BJ (cell line): ENCODE measurements at regions not wholly inside any gene's neighbourhood (a gene's known extent, or its start where the extent isn't known, plus 50 kb on each side); places are given as distances from the start of the nearest gene placed in this dataset.

Source experiments
- CTCF ChIA-PET: fragments of 350-600 bp; formaldehyde crosslinking; extraction: SDS; loops from one replicate; lab custom pipeline; 2021; ENCODE audit warnings: antibody characterized with exemption, inconsistent platforms; lab: Yijun Ruan, JAX
- POLR2A ChIA-PET: fragments of 300-600 bp; sonication (Branson Sonifier 250); formaldehyde crosslinking; extraction: SDS; loops from one replicate; lab custom pipeline; 2021; ENCODE audit warnings: antibody characterized with exemption; lab: Charles Lee
- DNase-seq: peaks from one replicate; pipeline ENCODE4 v3.0.0-alpha.2; 2011; ENCODE audit warnings: low read depth
- H3K27me3 ChIP-seq: 2 replicates; pipeline ENCODE4 v1.6.0; 2011; ENCODE audit warnings: low read length; ENCODE audit not compliant: control insufficient read depth, insufficient read depth
- H3K36me3 ChIP-seq: 2 replicates; pipeline ENCODE4 v1.5.1; 2011; ENCODE audit warnings: low read length; ENCODE audit not compliant: control insufficient read depth, insufficient read depth
- H3K4me3 ChIP-seq: 2 replicates; pipeline ENCODE4 v1.5.1; 2011; ENCODE audit warnings: low read depth, mild to moderate bottlenecking, control low read depth, low read length
- TF ChIP-seq, protein P1 (sequence below): IDR thresholded peaks from 2 replicates; pipeline ENCODE4 v1.5.1; 2011; ENCODE audit warnings: low read depth, mild to moderate bottlenecking, control low read depth, inconsistent platforms, low read length, moderate library complexity; ENCODE audit not compliant: insufficient read depth

DNA sequence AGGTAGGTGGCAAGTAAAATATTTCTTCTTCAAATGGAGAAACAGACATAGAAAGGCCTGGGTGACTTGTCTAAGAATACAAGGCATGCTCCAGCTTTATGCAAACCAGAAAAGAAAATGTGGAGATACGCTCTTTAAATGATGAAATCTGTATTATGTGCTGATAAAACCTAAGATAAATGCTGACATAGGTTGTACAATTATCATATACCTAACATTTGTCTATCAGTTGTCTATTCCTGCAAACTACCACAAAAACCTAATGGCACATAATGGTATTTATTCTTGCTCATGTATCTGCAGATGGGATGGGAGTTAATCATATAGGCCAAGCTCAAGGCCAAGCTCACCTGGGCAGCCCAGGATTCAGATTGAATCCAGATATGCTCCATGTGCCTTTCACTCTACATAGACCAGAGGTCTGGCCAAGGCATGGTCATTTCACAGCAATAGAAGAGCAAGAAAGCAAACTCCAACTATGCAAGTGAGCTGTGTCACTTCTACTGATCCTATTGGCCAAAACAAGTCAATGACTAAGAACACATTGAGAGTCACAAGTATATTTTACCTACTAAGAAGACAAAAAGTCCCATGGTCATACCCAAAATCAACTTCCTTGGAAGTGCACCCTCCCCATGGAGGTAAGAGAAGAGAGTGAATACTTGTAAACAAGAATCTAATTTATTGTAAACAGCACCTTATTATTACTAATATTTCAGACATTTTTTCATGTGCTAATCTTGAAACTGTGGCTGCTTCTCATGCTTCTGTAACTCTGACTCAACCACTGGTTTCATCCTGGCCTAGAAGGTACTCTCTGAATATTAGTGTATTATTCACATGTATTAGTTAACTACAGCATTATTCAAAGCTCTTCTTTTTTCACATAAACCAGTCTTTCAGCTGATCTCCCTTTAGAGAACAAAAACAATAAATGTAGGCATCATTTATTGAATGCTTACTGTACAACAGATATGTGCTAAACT lies 270.7 kb upstream of the SOX9 start:
- Histone ChIP-seq H3K36me3 (no peaks in the 10 kb centered on the region), H3K4me3 (no peak overlapping the region), H3K27me3 (no peaks in the 10 kb centered on the region)
- POLR2A ChIA-PET = no interaction called here
- CTCF ChIA-PET = interaction anchor here (1.2 kb wide), 1 partner anchor 129 kb away, joined by 3 read pairs; no protein-coding TSS in a partner anchor
- TF ChIP-seq, protein P1, sequence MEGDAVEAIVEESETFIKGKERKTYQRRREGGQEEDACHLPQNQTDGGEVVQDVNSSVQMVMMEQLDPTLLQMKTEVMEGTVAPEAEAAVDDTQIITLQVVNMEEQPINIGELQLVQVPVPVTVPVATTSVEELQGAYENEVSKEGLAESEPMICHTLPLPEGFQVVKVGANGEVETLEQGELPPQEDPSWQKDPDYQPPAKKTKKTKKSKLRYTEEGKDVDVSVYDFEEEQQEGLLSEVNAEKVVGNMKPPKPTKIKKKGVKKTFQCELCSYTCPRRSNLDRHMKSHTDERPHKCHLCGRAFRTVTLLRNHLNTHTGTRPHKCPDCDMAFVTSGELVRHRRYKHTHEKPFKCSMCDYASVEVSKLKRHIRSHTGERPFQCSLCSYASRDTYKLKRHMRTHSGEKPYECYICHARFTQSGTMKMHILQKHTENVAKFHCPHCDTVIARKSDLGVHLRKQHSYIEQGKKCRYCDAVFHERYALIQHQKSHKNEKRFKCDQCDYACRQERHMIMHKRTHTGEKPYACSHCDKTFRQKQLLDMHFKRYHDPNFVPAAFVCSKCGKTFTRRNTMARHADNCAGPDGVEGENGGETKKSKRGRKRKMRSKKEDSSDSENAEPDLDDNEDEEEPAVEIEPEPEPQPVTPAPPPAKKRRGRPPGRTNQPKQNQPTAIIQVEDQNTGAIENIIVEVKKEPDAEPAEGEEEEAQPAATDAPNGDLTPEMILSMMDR = no peak
- no peak for DNase-seq

DNA sequence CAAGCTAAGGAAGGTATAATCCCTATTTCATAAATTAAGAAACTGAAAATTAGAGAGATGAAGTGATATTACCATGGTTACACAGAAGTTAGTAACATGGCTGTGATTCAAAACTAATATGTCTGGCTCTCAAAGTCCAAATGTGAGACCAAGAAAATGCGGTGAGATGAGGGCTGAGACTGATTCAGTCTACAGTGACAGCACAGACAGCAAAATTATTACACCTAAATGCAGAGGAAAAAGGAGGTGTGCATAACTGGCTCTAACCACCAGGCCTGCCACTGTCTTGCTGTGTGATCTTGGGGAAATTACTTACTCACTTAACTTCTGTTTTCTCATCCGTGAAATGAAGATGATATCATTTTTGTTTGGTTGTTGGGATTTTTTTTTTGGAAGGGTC lies 270.0 kb upstream of the SOX9 start:
- no peak for DNase-seq
- Histone ChIP-seq H3K27me3 (no peaks in the 10 kb centered on the region), H3K36me3 (no peaks in the 10 kb centered on the region), H3K4me3 (no peak overlapping the region)
- TF ChIP-seq, protein P1 = no peak
- CTCF ChIA-PET = interaction anchor here (1.2 kb wide), 1 partner anchor 130 kb away, joined by 3 read pairs; no protein-coding TSS in a partner anchor
- POLR2A ChIA-PET = no interaction called here

DNA sequence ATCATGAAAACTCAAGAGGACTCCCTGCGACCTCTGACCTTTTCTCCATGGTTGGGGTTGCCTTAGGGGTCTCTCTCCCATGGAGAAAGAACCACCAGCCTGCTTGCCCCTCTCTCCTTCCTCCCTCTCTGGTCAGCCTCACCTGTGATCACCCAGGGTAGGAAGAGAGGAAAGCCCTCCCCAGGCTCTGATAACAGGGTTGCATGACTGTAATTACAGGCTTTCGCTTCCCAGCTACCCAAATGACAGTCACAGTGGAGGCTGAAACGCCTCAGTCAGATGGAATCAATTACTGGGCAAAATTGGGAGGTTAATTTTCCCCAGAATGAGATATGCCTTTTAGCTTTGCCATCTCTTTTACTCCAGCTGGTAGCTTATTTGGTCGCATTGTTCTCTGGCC lies 265.8 kb upstream of the SOX9 start:
- TF ChIP-seq, protein P1 = no peak
- no peaks in the 10 kb centered on the region for H3K36me3 ChIP-seq
- DNase-seq = no peak
- ChIA-PET CTCF (interaction anchor here (1.1 kb wide), 1 partner anchor 17 kb away, joined by 3 read pairs; no protein-coding TSS in a partner anchor), POLR2A (no interaction called here)
- H3K4me3 ChIP-seq = no peak overlapping the region
- H3K27me3 ChIP-seq = no peaks in the 10 kb centered on the region

DNA sequence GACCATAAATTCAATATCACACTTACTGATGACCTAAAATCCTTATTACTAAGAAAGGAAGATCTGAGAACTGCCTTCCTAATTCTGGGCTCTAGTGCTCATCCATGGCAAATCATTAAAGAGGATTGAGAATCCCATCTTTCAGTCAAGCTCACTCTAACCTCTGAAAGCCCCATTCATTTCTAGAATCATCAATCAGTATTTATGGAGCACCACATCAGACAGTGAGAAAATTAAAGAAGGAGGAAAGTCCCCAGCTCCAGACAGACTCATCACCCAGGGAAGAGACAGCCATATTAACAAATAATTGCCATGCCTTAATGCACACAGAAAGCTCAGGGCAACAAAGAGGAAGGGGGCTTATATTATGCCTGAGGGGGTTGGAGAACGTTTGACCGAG lies 256.1 kb upstream of the SOX9 start:
- Histone ChIP-seq H3K36me3 (no peaks in the 10 kb centered on the region), H3K27me3 (no peaks in the 10 kb centered on the region), H3K4me3 (no peak overlapping the region)
- no peak for DNase-seq
- CTCF ChIA-PET = no interaction called here
- TF ChIP-seq, protein P1 = no peak
- POLR2A ChIA-PET = no interaction called here

DNA sequence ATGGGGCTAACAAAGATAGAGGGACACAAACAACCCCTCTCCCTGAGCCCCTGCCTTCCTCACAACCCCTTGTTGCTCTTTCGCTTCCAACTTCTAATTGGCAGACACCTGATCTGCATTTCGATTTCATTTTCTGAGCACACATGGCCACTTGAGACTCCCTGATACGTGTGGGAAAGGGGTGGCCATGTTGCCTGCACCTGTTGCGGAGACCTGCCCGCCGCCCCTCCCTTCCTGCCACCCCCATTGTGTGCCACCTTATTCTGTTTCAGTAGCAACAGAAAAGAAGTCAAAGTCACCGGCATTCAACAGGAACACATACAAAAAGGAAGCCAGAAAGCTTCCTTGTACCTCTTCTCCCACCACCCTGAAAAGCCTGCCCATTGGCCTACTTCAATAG lies 254.7 kb upstream of the SOX9 start:
- no peak for DNase-seq
- ChIA-PET POLR2A (no interaction called here), CTCF (no interaction called here)
- no peaks in the 10 kb centered on the region for H3K36me3 ChIP-seq
- TF ChIP-seq, protein P1 = no peak
- H3K4me3 ChIP-seq = no peak overlapping the region
- no peaks in the 10 kb centered on the region for H3K27me3 ChIP-seq
